Activated naive CD4-positive, alpha-beta T cell treated with anti-CD3 and anti-CD28 coated beads, Interleukin-2, amount 50 U/mL, for 24 hours (primary cell): ENCODE measurements at regions not wholly inside any gene's neighbourhood (a gene's known extent, or its start where the extent isn't known, plus 50 kb on each side); places are given as distances from the start of the nearest gene placed in this dataset.

ENCODE experiments used
- H3K27ac Mint-ChIP-seq: one replicate; pipeline ENCODE4 v1.8.0; 2021; ENCODE audit warnings: mild to moderate bottlenecking, mixed read lengths
- H3K27me3 Mint-ChIP-seq: one replicate; pipeline ENCODE4 v1.8.0; 2021; ENCODE audit warnings: mixed read lengths
- H3K36me3 Mint-ChIP-seq: one replicate; pipeline ENCODE4 v1.8.0; 2021; ENCODE audit warnings: mixed read lengths
- H3K4me1 Mint-ChIP-seq: one replicate; pipeline ENCODE4 v1.8.0; 2021; ENCODE audit warnings: mixed read lengths
- H3K4me3 Mint-ChIP-seq: one replicate; pipeline ENCODE4 v1.8.0; 2021; ENCODE audit warnings: mild to moderate bottlenecking, mixed read lengths
- H3K9me3 Mint-ChIP-seq: one replicate; pipeline ENCODE4 v1.8.0; 2021; ENCODE audit warnings: mixed read lengths

- Mint-ChIP-seq H3K9me3 (no peaks in the 10 kb centered on the region), H3K27ac (no peak overlapping the region), H3K4me3 (no peak overlapping the region), H3K4me1 (no peaks in the 10 kb centered on the region), H3K36me3 (no peaks in the 10 kb centered on the region), H3K27me3 (peaks cover 12% of the 10 kb centered on the region)
These were observed 141.7 kb downstream of the BARX1 start for GRCh38 chr9:93813221-93814076.

- no peak overlapping the region for H3K27ac Mint-ChIP-seq
- H3K4me3 Mint-ChIP-seq, result no peak overlapping the region
- no peaks in the 10 kb centered on the region for H3K4me1 Mint-ChIP-seq
- no peaks in the 10 kb centered on the region for H3K9me3 Mint-ChIP-seq
- peaks cover 9% of the 10 kb centered on the region for H3K27me3 Mint-ChIP-seq
- H3K36me3 Mint-ChIP-seq, result no peaks in the 10 kb centered on the region
These were observed 142.8 kb downstream of the BARX1 start for GRCh38 chr9:93812410-93812668.

- Mint-ChIP-seq H3K27me3 (peaks cover 4% of the 10 kb centered on the region), H3K4me3 (no peak overlapping the region), H3K9me3 (no peaks in the 10 kb centered on the region), H3K36me3 (no peaks in the 10 kb centered on the region), H3K4me1 (no peaks in the 10 kb centered on the region), H3K27ac (no peak overlapping the region)
These were observed 144.9 kb downstream of the BARX1 start for GRCh38 chr9:93810028-93810971.

DNA sequence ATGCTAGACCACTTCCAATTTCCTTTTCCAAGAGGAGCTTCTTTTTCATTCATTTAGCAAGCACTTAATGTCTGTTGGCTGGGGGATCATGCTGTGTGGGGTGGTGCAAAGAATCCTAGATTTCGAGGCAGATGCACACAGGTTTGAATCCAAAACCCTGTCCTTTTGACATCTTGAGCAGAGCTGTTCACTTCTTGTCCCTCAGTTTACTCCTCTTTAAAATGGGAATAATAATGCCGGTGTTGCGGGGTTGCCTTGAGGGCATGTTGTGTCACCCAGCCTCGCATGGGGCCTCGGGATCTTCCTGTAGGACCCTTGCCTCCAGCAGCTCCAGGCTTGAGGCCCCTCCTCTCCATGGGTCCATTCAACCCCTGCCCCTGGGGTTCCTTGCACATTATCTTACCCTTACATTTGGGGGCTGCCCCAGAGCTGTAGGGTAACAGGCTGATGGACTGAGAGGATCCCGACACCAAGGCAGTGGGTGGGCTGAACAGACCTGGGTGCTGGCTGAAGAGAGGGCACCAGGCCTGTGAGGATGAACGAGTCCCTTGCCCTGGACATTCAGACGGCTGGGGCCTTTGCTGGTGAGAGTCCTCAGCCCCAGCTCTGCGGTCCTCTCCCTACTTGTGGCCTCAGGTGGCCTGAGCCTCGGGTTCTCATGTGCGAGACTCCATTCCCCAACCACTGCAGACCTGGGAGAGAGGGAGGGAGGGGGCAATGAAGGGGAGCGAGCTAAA lies 145.8 kb downstream of the BARX1 start:
- no peak overlapping the region for H3K4me3 Mint-ChIP-seq
- no peaks in the 10 kb centered on the region for H3K4me1 Mint-ChIP-seq
- H3K27me3 Mint-ChIP-seq, result peaks cover 6% of the 10 kb centered on the region
- H3K9me3 Mint-ChIP-seq, result no peaks in the 10 kb centered on the region
- no peak overlapping the region for H3K27ac Mint-ChIP-seq
- H3K36me3 Mint-ChIP-seq, result no peaks in the 10 kb centered on the region

- Mint-ChIP-seq H3K36me3 (no peaks in the 10 kb centered on the region), H3K4me1 (no peaks in the 10 kb centered on the region), H3K4me3 (no peak overlapping the region), H3K27ac (no peak overlapping the region), H3K9me3 (no peaks in the 10 kb centered on the region), H3K27me3 (peaks cover 7% of the 10 kb centered on the region)
These were observed 146.8 kb downstream of the BARX1 start for GRCh38 chr9:93808115-93809029.

DNA sequence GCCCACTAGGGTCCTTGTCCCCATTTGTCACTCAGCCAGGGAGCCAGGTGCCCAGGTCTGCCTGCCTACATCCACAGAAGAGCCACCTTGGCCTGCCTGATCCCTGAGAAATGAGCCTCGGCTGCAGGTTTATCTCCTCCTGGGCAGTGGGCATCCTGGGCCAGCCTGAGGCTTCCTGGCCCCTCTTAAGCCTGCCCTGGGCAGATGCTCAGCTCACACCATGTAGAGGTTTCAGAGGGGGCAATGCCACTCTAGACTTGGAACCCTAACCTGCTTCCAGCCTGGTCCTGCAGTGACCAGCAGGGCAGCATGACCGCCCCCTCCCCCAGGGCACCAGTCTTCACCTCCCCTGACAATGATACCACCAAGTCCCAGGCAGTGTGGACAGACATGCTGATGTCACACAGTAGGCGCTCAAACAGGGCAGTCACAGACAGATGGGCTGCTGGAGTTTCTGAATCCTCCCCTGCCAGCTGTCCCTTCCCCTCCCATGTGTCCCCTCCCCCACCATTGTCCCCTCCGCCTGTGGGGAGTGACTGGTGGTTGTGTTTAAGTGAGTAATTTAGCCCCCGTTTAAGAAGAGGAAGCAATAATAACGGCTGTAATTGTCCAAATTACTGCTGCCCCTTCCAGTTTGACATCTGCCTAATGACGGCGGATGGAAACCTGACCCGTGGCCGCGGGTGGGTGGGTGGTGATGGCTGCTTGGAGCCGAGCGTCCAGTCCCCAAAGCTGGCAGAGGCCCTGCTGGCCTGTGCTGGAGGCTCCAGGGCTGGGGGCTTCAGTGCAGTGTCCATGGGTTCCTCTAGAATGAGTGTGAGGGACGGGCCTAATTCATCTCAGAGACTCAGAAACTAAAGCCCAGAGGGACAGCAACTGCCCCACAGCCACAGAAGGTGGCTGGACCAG lies 147.7 kb downstream of the BARX1 start:
- Mint-ChIP-seq H3K27ac (no peak overlapping the region), H3K36me3 (no peaks in the 10 kb centered on the region), H3K4me1 (no peaks in the 10 kb centered on the region), H3K9me3 (no peaks in the 10 kb centered on the region), H3K27me3 (peaks cover 9% of the 10 kb centered on the region), H3K4me3 (no peak overlapping the region)

- no peak overlapping the region for H3K27ac Mint-ChIP-seq
- no peaks in the 10 kb centered on the region for H3K4me1 Mint-ChIP-seq
- H3K4me3 Mint-ChIP-seq, result no peak overlapping the region
- peaks cover 9% of the 10 kb centered on the region for H3K9me3 Mint-ChIP-seq
- H3K27me3 Mint-ChIP-seq, result peaks cover 33% of the 10 kb centered on the region
- peaks cover 5% of the 10 kb centered on the region for H3K36me3 Mint-ChIP-seq
These were observed 153.4 kb downstream of the BARX1 start for GRCh38 chr9:93801581-93802284.

- peaks cover 33% of the 10 kb centered on the region for H3K27me3 Mint-ChIP-seq
- no peaks in the 10 kb centered on the region for H3K4me1 Mint-ChIP-seq
- H3K36me3 Mint-ChIP-seq, result peaks cover 5% of the 10 kb centered on the region
- no peak overlapping the region for H3K27ac Mint-ChIP-seq
- peaks cover 9% of the 10 kb centered on the region for H3K9me3 Mint-ChIP-seq
- no peak overlapping the region for H3K4me3 Mint-ChIP-seq
These were observed 154.0 kb downstream of the BARX1 start for GRCh38 chr9:93801120-93801519.

DNA sequence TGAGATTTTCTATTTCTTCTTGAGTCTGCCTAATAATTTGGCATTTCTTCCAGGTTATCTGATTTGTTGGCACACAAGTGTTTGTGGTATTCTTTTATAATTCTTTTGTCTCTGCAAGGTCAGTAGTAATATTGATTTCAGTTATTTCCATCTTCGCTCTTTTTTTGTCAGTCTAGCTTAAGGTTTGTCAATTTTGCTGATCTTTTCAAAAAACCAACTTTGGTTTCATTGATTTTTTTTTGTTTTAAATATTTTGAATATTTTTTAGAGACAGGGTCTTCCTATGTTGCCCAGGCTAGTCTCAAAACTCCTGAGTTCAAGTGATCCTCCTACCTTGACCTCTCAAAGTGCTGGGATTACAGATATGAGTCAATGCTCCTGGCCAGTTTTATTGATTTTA lies 162.8 kb downstream of the BARX1 start:
- no peaks in the 10 kb centered on the region for H3K36me3 Mint-ChIP-seq
- H3K27me3 Mint-ChIP-seq, result peaks cover 34% of the 10 kb centered on the region
- H3K4me1 Mint-ChIP-seq, result no peaks in the 10 kb centered on the region
- peaks cover 5% of the 10 kb centered on the region for H3K9me3 Mint-ChIP-seq
- H3K27ac Mint-ChIP-seq, result no peak overlapping the region
- H3K4me3 Mint-ChIP-seq, result no peak overlapping the region

- Mint-ChIP-seq H3K27ac (no peak overlapping the region), H3K27me3 (peaks cover 44% of the 10 kb centered on the region), H3K4me3 (no peak overlapping the region), H3K4me1 (no peaks in the 10 kb centered on the region), H3K36me3 (no peaks in the 10 kb centered on the region), H3K9me3 (peaks cover 22% of the 10 kb centered on the region)
These were observed 169.0 kb downstream of the BARX1 start for GRCh38 chr9:93786204-93786603.

DNA sequence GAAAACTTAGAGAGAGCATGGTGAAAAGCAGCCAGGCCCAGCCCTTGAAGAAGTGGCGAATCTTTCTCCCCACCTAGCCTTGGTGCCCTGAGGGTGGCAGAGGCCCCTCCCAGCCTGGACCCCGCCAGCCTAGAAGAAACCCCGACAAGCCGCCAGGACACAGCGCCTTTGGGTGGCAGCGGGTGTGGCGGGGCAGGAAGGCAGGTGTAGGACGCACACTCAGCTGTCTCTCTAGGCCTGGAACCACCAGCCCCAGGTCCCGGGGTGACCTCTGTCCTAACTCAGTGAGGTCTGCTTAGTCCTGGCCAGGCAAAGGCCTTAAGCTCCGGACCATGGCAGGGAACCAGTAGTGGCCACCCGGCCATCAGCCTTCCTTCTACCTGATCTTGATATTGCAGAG lies 178.3 kb downstream of the BARX1 start:
- no peaks in the 10 kb centered on the region for H3K9me3 Mint-ChIP-seq
- H3K36me3 Mint-ChIP-seq, result no peaks in the 10 kb centered on the region
- no peaks in the 10 kb centered on the region for H3K27me3 Mint-ChIP-seq
- H3K4me1 Mint-ChIP-seq, result no peaks in the 10 kb centered on the region
- no peak overlapping the region for H3K27ac Mint-ChIP-seq
- H3K4me3 Mint-ChIP-seq, result no peak overlapping the region

- H3K9me3 Mint-ChIP-seq, result no peaks in the 10 kb centered on the region
- no peak overlapping the region for H3K27ac Mint-ChIP-seq
- no peak overlapping the region for H3K4me3 Mint-ChIP-seq
- H3K27me3 Mint-ChIP-seq, result no peaks in the 10 kb centered on the region
- H3K36me3 Mint-ChIP-seq, result no peaks in the 10 kb centered on the region
- H3K4me1 Mint-ChIP-seq, result no peaks in the 10 kb centered on the region
These were observed 178.9 kb downstream of the BARX1 start for GRCh38 chr9:93776256-93776655.

GRCh38 chr9:93774331-93775102 lies 180.6 kb downstream of the BARX1 start:
- H3K4me3 Mint-ChIP-seq, result no peak overlapping the region
- H3K27me3 Mint-ChIP-seq, result no peaks in the 10 kb centered on the region
- no peaks in the 10 kb centered on the region for H3K36me3 Mint-ChIP-seq
- no peak overlapping the region for H3K27ac Mint-ChIP-seq
- peaks cover 4% of the 10 kb centered on the region for H3K9me3 Mint-ChIP-seq
- no peaks in the 10 kb centered on the region for H3K4me1 Mint-ChIP-seq
